ENCODE measurements at regions not wholly inside any gene's neighbourhood (a gene's known extent, or its start where the extent isn't known, plus 50 kb on each side); places are given as distances from the start of the nearest gene placed in this dataset.

GRCh38 chr20:6998909-6999308, 231.4 kb downstream of the BMP2 start:
- no peak overlapping the region for H4K8ac ChIP-seq (ENCODE audit: low read depth in 2 of 2, low read length in 2 of 2)
- no peak overlapping the region for H2BK15ac ChIP-seq (ENCODE audit: low read depth, low read length)
- no peaks in the 10 kb centered on the region for H3K79me1 ChIP-seq (ENCODE audit: low read depth in 1 of 2, low read length in 2 of 2)
- H3K4me2 ChIP-seq (ENCODE audit: low read depth, low read length) = no peak overlapping the region
- H3K56ac ChIP-seq (ENCODE audit: extremely low read depth, insufficient read depth, low read length) = no peak overlapping the region
- no peak overlapping the region for H4K5ac ChIP-seq (ENCODE audit: low read depth, low read length)
- H4K20me1 ChIP-seq (ENCODE audit: insufficient read depth, low read length) = no peaks in the 10 kb centered on the region
- no peak overlapping the region for H3K27ac ChIP-seq (ENCODE audit: insufficient read depth, low read length)
- H3K9me1 ChIP-seq (ENCODE audit: insufficient read depth, low read length) = no peaks in the 10 kb centered on the region
- no peak overlapping the region for H3K4me3 ChIP-seq (ENCODE audit: insufficient read depth, low read depth, low read length)
- no peak overlapping the region for H2AK5ac ChIP-seq (ENCODE audit: low read depth, low read length)
- no peak overlapping the region for H3K18ac ChIP-seq (ENCODE audit: low read depth, low read length)
- no peak overlapping the region for H2BK20ac ChIP-seq (ENCODE audit: low read depth, low read length)
- no peak overlapping the region for H4K91ac ChIP-seq (ENCODE audit: insufficient read depth, low read depth, low read length)
- dilution Hi-C loops (cut with HindIII; ENCODE audit: low sequenced_read_pairs, unreplicated experiment) = no loop called here
- no peaks in the 10 kb centered on the region for H3K27me3 ChIP-seq (ENCODE audit: control insufficient read depth, insufficient read depth, low read length)
- CTCF ChIA-PET = interaction anchor here (0.6 kb wide), 1 partner anchor 748 kb away, joined by 3 read pairs; no protein-coding TSS in a partner anchor
- BruUV-seq (replicated peaks) = no TSS peak
- intact Hi-C loops (cut with micrococcal nuclease) = no loop called here
- ATAC-seq (ENCODE audit: low read depth) (no peak), DNase-seq (no peak)
- no peak overlapping the region for H3K4ac ChIP-seq (ENCODE audit: low read depth, low read length)
- H3K9me3 ChIP-seq (ENCODE audit: control insufficient read depth, insufficient read depth, low read length) = peaks cover 4% of the 10 kb centered on the region; the same call in 1 of the 2 replicates
- in situ Hi-C loops (cut with MboI; ENCODE audit: low sequenced_read_pairs) = no loop called here
- H3K14ac ChIP-seq (replicated peaks; ENCODE audit: low read depth, low read length) = no peak overlapping the region
- no peak overlapping the region for H2AK9ac ChIP-seq (replicated peaks; ENCODE audit: low read depth, low read length, poor library complexity)
- H3K9ac ChIP-seq (ENCODE audit: low read depth, low read length) = no peak overlapping the region
- H3K36me3 ChIP-seq (ENCODE audit: control insufficient read depth, insufficient read depth, low read length) = no peaks in the 10 kb centered on the region
- no peaks in the 10 kb centered on the region for H3K4me1 ChIP-seq (ENCODE audit: control insufficient read depth, insufficient read depth, low read length)
- no peak overlapping the region for H2BK5ac ChIP-seq (ENCODE audit: low read depth, low read length, poor library complexity, severe bottlenecking)
- no peak for TF ChIP-seq MAZ (IDR thresholded peaks at IDR 0.05; ENCODE audit: borderline replicate concordance, low read depth, low read length)
- TF ChIP-seq NFE2L2 (IDR thresholded peaks at IDR 0.05; ENCODE audit: low read depth, low read length) = no peak
- TF ChIP-seq FOS (IDR thresholded peaks at IDR 0.05; ENCODE audit: low read depth, low read length) = no peak
- TF ChIP-seq CHD1 (IDR thresholded peaks at IDR 0.05; ENCODE audit: low read depth, low read length) = no peak
- no peak for TF ChIP-seq ELK1 (IDR thresholded peaks at IDR 0.05; ENCODE audit: borderline replicate concordance, low read depth, low read length)
- TF ChIP-seq CEBPB (IDR thresholded peaks at IDR 0.05; ENCODE audit: low read depth, low read length) = no peak
- no peak for TF ChIP-seq RAD21 (IDR thresholded peaks at IDR 0.05; ENCODE audit: low read length)
- TF ChIP-seq RCOR1 (IDR thresholded peaks at IDR 0.05; ENCODE audit: insufficient replicate concordance, low read length) = no peak
- TF ChIP-seq BHLHE40 (IDR thresholded peaks at IDR 0.05; ENCODE audit: low read depth, low read length) = no peak
- TF ChIP-seq POLR2A (IDR thresholded peaks at IDR 0.05; ENCODE audit: low read depth, low read length) = no peak
- TF ChIP-seq USF2 (IDR thresholded peaks at IDR 0.05; ENCODE audit: low read depth, low read length) = no peak
- no peak overlapping the region for H2BK120ac ChIP-seq (ENCODE audit: low read depth, low read length)
- no peak overlapping the region for H2AFZ ChIP-seq (replicated peaks; ENCODE audit: low read length, poor library complexity)
- WGBS, 2 experiments (ENCODE audit: extremely low coverage in 2 of 2, insufficient read length in 1 of 2) = no CpG with 5 or more reads among the region's 2 CpGs
- H3K23ac ChIP-seq (ENCODE audit: low read depth, low read length) = no peak overlapping the region
- POLR2A ChIA-PET (ENCODE audit: unreplicated experiment) = no interaction called here
